Myocyte (in vitro differentiated cells): ENCODE measurements at regions not wholly inside any gene's neighbourhood (a gene's known extent, or its start where the extent isn't known, plus 50 kb on each side); places are given as distances from the start of the nearest gene placed in this dataset.
A peak's percentile ranks its signal among the peaks of the same experiment; 100 is the strongest.
"Not testable (repeated sequence)": the region's sequence is repeated elsewhere in the genome, so short reads cannot be mapped to it uniquely, and the experiment has no call there.

Experiments used
- DNase-seq: peaks from one replicate; pipeline ENCODE4 v3.0.0-alpha.2; 2012; ENCODE audit warnings: low read depth

DNA sequence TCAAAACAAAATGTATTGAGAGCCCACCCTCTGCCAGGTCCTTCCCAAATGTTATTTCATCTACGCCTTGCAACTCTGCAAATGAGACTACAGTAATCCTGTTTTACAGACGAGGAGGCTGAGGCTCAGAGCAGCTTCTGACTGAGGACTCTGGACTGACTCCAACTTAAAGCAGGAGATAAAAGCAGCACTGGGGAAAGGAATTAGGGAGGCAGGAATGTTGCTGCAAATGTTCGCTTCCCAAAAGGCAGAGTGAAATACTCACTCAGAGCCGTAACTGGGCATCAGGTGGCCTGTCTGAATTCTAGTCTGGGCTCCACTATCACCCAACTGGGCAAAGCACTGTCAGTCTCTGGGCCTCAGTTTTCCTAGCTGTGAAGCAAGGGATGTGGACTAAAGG lies 94.7 kb upstream of the SRD5A3 start:
- no peak for DNase-seq

GRCh38 chr4:55251896-55252295 lies 94.1 kb upstream of the SRD5A3 start:
- no peak for DNase-seq

- no peak for DNase-seq
These were observed 92.0 kb upstream of the SRD5A3 start for GRCh38 chr4:55253948-55254593.

- DNase-seq: peak; percentile 10
These were observed 90.9 kb upstream of the SRD5A3 start for GRCh38 chr4:55255179-55255578.

- no peak for DNase-seq
These were observed 89.3 kb upstream of the SRD5A3 start for GRCh38 chr4:55256787-55257186.

DNA sequence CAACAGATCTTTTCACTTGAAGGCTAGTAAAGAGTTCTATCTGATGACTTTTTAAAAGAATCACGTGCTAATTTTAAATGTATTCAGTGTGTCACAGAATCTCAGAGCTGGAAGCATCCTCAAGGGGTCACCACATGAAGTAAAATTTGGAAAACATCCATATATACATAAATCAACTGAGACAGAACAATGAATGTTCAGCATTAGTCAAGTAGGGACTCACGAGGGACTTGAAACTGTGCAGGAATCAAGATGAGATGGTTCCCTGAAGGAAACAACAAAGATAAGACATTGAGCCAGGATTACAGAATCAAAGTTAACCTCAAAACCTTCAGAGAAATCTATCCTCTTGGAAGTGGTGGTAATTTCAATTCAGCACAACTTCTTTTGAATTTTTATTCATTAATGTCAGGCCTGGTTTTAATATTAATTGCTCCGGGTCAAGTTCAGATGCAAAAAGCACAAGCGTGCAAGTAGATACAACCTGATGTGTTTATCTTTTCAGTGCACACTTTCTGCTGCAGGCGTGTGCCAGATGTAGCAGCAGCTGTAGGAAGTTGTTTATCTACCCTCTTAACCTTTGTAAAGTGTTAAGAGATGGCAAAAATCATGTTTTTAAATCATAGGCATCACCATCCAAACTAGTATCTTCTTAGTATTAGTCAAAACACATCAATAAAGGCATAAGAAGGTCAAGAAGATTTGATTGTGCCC lies 87.7 kb upstream of the SRD5A3 start:
- DNase-seq: no peak

DNA sequence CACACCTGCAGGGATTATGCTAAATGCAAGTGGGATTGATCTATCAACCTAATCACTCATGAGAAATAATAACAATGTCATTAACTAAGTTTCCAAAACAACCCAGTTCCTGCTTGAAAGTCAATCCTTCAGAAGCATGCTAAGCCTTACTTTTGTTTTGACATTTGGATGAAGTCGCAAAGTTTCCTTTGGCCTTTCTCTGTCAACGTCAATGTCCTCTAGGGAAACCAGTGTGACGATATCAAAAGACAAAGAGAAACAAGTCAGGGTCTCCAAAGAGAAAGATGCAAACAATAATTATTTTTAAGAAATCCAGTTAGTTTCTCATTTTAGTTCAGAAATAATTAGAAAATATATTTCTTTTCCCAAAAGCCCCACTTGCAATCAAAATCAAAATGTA lies 86.7 kb upstream of the SRD5A3 start:
- DNase-seq: no peak

GRCh38 chr4:55269470-55269869 lies 76.6 kb upstream of the SRD5A3 start:
- DNase-seq: no peak

DNA sequence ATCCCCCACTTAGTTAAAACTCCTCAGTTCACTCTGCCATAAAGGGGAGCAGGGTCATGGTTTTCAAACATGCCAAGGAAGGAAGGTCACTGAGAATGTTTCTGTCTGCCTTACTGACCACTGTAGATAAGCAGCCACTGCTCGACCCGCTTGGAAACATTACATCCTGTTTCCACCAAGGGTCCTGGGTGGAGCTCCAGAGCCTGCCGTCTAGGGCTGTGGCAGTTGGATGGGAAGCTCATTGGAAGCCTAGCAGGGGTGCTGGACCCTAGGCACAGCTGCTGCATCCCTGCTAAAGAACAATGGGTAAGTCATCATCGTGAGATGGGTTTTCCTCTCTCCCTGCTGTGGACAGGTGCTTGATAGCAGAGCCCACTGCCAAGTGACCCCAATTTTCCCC lies 76.0 kb upstream of the SRD5A3 start:
- no peak for DNase-seq

GRCh38 chr4:55270481-55270880 lies 75.6 kb upstream of the SRD5A3 start:
- DNase-seq: no peak

GRCh38 chr4:55272102-55272501 lies 73.9 kb upstream of the SRD5A3 start:
- DNase-seq: no peak

- no peak for DNase-seq
These were observed 73.5 kb upstream of the SRD5A3 start for GRCh38 chr4:55272589-55272988.

- DNase-seq: no peak
These were observed 69.0 kb upstream of the SRD5A3 start for GRCh38 chr4:55277011-55277410.

GRCh38 chr4:55278316-55278715 lies 67.7 kb upstream of the SRD5A3 start:
- DNase-seq: no peak

DNA sequence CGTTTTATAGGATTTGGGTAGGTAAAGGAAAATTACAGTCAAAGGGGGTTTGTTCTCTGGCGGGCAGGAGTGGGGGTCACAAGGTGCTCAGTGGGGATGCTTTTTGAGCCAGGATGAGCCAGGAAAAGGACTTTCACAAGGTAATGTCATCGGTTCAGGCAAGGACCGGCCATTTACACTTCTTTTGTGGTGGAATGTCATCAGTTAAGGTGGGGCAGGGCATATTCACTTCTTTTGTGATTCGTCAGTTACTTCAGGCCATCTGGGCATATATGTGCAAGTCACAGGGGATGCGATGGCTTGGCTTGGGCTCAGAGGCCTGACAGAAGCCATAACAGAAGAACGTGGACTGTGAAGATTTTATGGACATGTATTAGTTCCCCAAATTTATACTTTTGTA lies 65.6 kb upstream of the SRD5A3 start:
- not testable (repeated sequence) for DNase-seq

- not testable (repeated sequence) for DNase-seq
These were observed 64.8 kb upstream of the SRD5A3 start for GRCh38 chr4:55281118-55281683.

GRCh38 chr4:55284331-55284730 lies 61.7 kb upstream of the SRD5A3 start:
- no peak for DNase-seq

DNA sequence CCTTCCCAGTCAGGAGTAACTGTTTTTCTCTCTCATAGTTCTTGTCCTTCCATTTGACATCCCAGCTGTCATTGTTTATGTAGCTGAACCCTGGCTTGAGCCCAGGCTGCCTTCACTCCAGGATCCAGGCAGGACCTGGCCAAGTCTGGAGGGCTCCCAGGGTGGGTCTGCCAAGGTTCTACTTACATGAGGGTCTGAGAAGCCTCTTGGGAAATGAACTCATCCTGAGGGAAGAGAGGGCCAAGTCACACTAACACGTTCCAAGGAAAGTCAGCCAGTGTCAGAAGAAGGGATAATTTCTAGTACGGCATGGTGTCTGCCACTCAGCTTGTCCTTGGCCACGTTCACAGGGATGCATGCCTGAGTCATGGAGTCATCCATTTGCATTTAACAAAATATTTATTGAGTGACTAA lies 54.8 kb upstream of the SRD5A3 start:
- DNase-seq: peak; percentile 38

DNA sequence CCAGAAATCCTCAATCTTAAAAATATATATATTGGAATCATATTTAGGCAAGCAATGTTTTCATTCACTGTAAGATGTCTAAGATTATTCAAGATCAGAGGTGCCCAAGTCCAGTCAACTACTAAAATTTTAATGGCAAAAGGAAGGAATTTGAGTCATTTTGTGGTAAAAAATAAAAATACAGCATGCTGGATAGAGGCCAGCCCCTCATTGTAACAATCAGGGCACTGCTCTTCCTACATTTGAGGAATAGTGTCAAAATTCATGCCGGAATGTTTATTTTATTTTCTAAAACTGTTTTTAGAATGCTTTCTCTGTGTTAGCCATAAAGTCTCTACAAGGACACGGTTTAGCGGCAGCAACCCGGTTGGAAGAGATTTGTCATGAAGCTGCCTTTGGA lies 49.9 kb upstream of the SRD5A3 start:
- peak; percentile 25 for DNase-seq
